ENCODE measurements at regions not wholly inside any gene's neighbourhood (a gene's known extent, or its start where the extent isn't known, plus 50 kb on each side); places are given as distances from the start of the nearest gene placed in this dataset.

GRCh38 chr11:115707180-115707905, 203.1 kb upstream of the CADM1 start:
- DNase-seq: no peak
- Mint-ChIP-seq H3K9me3 (ENCODE audit: unreplicated experiment) (peaks cover 6% of the 10 kb centered on the region), H3K4me1 (ENCODE audit: low read depth, unreplicated experiment) (peaks cover 18% of the 10 kb centered on the region), H3K36me3 (ENCODE audit: unreplicated experiment) (peaks cover 24% of the 10 kb centered on the region), H3K4me3 (ENCODE audit: unreplicated experiment) (no peak overlapping the region), H3K27me3 (ENCODE audit: unreplicated experiment) (peaks cover 6% of the 10 kb centered on the region), H3K27ac (ENCODE audit: unreplicated experiment) (no peak overlapping the region)
- TF ChIP-seq CTCF (IDR thresholded peaks at IDR 0.05; ENCODE audit: partially characterized antibody, unreplicated experiment): no peak

- DNase-seq: no peak
- peaks cover 21% of the 10 kb centered on the region for H3K4me1 Mint-ChIP-seq (ENCODE audit: low read depth, unreplicated experiment)
- H3K9me3 Mint-ChIP-seq (ENCODE audit: unreplicated experiment): peaks cover 6% of the 10 kb centered on the region
- no peak overlapping the region for H3K27ac Mint-ChIP-seq (ENCODE audit: unreplicated experiment)
- H3K36me3 Mint-ChIP-seq (ENCODE audit: unreplicated experiment): peaks cover 25% of the 10 kb centered on the region
- H3K27me3 Mint-ChIP-seq (ENCODE audit: unreplicated experiment): peaks cover 6% of the 10 kb centered on the region
- no peak overlapping the region for H3K4me3 Mint-ChIP-seq (ENCODE audit: unreplicated experiment)
- TF ChIP-seq CTCF (IDR thresholded peaks at IDR 0.05; ENCODE audit: partially characterized antibody, unreplicated experiment): no peak
These were observed 202.5 kb upstream of the CADM1 start for GRCh38 chr11:115706626-115707135.

- peaks cover 4% of the 10 kb centered on the region for H3K27me3 Mint-ChIP-seq (ENCODE audit: unreplicated experiment)
- peaks cover 15% of the 10 kb centered on the region for H3K4me1 Mint-ChIP-seq (ENCODE audit: low read depth, unreplicated experiment)
- no peak for TF ChIP-seq CTCF (IDR thresholded peaks at IDR 0.05; ENCODE audit: partially characterized antibody, unreplicated experiment)
- no peak overlapping the region for H3K4me3 Mint-ChIP-seq (ENCODE audit: unreplicated experiment)
- DNase-seq: no peak
- peaks cover 29% of the 10 kb centered on the region for H3K36me3 Mint-ChIP-seq (ENCODE audit: unreplicated experiment)
- H3K9me3 Mint-ChIP-seq (ENCODE audit: unreplicated experiment): peaks cover 6% of the 10 kb centered on the region
- H3K27ac Mint-ChIP-seq (ENCODE audit: unreplicated experiment): no peak overlapping the region
These were observed 201.0 kb upstream of the CADM1 start for GRCh38 chr11:115705200-115705599.

- no peak for TF ChIP-seq CTCF (IDR thresholded peaks at IDR 0.05; ENCODE audit: partially characterized antibody, unreplicated experiment)
- H3K36me3 Mint-ChIP-seq (ENCODE audit: unreplicated experiment): peaks cover 30% of the 10 kb centered on the region
- no peak for DNase-seq
- peaks cover 20% of the 10 kb centered on the region for H3K4me1 Mint-ChIP-seq (ENCODE audit: low read depth, unreplicated experiment)
- peaks cover 6% of the 10 kb centered on the region for H3K9me3 Mint-ChIP-seq (ENCODE audit: unreplicated experiment)
- H3K27ac Mint-ChIP-seq (ENCODE audit: unreplicated experiment): no peak overlapping the region
- H3K27me3 Mint-ChIP-seq (ENCODE audit: unreplicated experiment): peaks cover 4% of the 10 kb centered on the region
- H3K4me3 Mint-ChIP-seq (ENCODE audit: unreplicated experiment): no peak overlapping the region
These were observed 197.0 kb upstream of the CADM1 start for GRCh38 chr11:115700981-115701875.
